ENCODE measurements at regions not wholly inside any gene's neighbourhood (a gene's known extent, or its start where the extent isn't known, plus 50 kb on each side); places are given as distances from the start of the nearest gene placed in this dataset.

- DNase-seq: no peak
- no peak overlapping the region for H3K4me3 Mint-ChIP-seq
- Histone ChIP-seq H3K9ac (ENCODE audit: insufficient read depth, low read length, poor library complexity, severe bottlenecking) (no peak overlapping the region), H3K4me1 (ENCODE audit: control insufficient read depth in 1 of 2, insufficient read depth in 2 of 2, low read length in 2 of 2) (no peaks in the 10 kb centered on the region), H3K27ac (ENCODE audit: low read depth in 1 of 2, low read length in 2 of 2) (no peak overlapping the region), H3K36me3 (replicated peaks in 1 of 2; ENCODE audit: control insufficient read depth in 1 of 2, insufficient read depth in 2 of 2, low read length in 2 of 2) (no peaks in the 10 kb centered on the region), H3K4me3 (replicated peaks in 1 of 3; ENCODE audit: low read depth in 2 of 3, low read length in 3 of 3) (no peak overlapping the region), H2AFZ (ENCODE audit: insufficient read depth, low read depth, low read length, poor library complexity, severe bottlenecking) (no peak overlapping the region), H3K4me2 (replicated peaks; ENCODE audit: extremely low read depth, low read length, poor library complexity, severe bottlenecking) (no peak overlapping the region), H3K9me3 (replicated peaks in 1 of 2; ENCODE audit: control insufficient read depth in 1 of 2, insufficient read depth in 1 of 2, low read length in 2 of 2) (no peaks in the 10 kb centered on the region), H3K79me2 (ENCODE audit: insufficient read depth, low read length) (no peaks in the 10 kb centered on the region), H3K27me3 (ENCODE audit: control insufficient read depth in 2 of 2, insufficient read depth in 2 of 2, low read length in 2 of 2) (no peaks in the 10 kb centered on the region), H4K20me1 (ENCODE audit: insufficient read depth, low read length) (no peaks in the 10 kb centered on the region)
- no peak overlapping the region for H3K27ac Mint-ChIP-seq
- no CpG with 5 or more reads among the region's 1 CpG for WGBS (ENCODE audit: insufficient coverage)
- no peak for TF ChIP-seq CTCF (IDR thresholded peaks at IDR 0.05)
- no peaks in the 10 kb centered on the region for H3K9me3 Mint-ChIP-seq
- peaks cover 3% of the 10 kb centered on the region for H3K4me1 Mint-ChIP-seq
- no peaks in the 10 kb centered on the region for H3K27me3 Mint-ChIP-seq (ENCODE audit: low read depth in 3 of 3)
- intact Hi-C loops (cut with micrococcal nuclease): no loop called here
- no peaks in the 10 kb centered on the region for H3K36me3 Mint-ChIP-seq
Observed at GRCh38 chr6:81694855-81695254, 57.6 kb downstream of the TENT5A start.

GRCh38 chr6:81694207-81694606, 58.3 kb downstream of the TENT5A start:
- H3K27me3 Mint-ChIP-seq (ENCODE audit: low read depth in 3 of 3): no peaks in the 10 kb centered on the region
- intact Hi-C loops (cut with micrococcal nuclease): no loop called here
- Histone ChIP-seq H3K4me3 (replicated peaks in 1 of 3; ENCODE audit: low read depth in 2 of 3, low read length in 3 of 3) (no peak overlapping the region), H2AFZ (ENCODE audit: insufficient read depth, low read depth, low read length, poor library complexity, severe bottlenecking) (no peak overlapping the region), H3K4me1 (ENCODE audit: control insufficient read depth in 1 of 2, insufficient read depth in 2 of 2, low read length in 2 of 2) (no peaks in the 10 kb centered on the region), H3K9ac (ENCODE audit: insufficient read depth, low read length, poor library complexity, severe bottlenecking) (no peak overlapping the region), H3K9me3 (replicated peaks in 1 of 2; ENCODE audit: control insufficient read depth in 1 of 2, insufficient read depth in 1 of 2, low read length in 2 of 2) (no peaks in the 10 kb centered on the region), H4K20me1 (ENCODE audit: insufficient read depth, low read length) (no peaks in the 10 kb centered on the region), H3K79me2 (ENCODE audit: insufficient read depth, low read length) (no peaks in the 10 kb centered on the region), H3K36me3 (replicated peaks in 1 of 2; ENCODE audit: control insufficient read depth in 1 of 2, insufficient read depth in 2 of 2, low read length in 2 of 2) (no peaks in the 10 kb centered on the region), H3K4me2 (replicated peaks; ENCODE audit: extremely low read depth, low read length, poor library complexity, severe bottlenecking) (no peak overlapping the region), H3K27me3 (ENCODE audit: control insufficient read depth in 2 of 2, insufficient read depth in 2 of 2, low read length in 2 of 2) (no peaks in the 10 kb centered on the region), H3K27ac (ENCODE audit: low read depth in 1 of 2, low read length in 2 of 2) (no peak overlapping the region)
- no peak overlapping the region for H3K4me3 Mint-ChIP-seq
- no peaks in the 10 kb centered on the region for H3K36me3 Mint-ChIP-seq
- H3K27ac Mint-ChIP-seq: no peak overlapping the region
- DNase-seq: no peak
- TF ChIP-seq CTCF (IDR thresholded peaks at IDR 0.05): no peak
- no CpG with 5 or more reads among the region's 2 CpGs for WGBS (ENCODE audit: insufficient coverage)
- H3K9me3 Mint-ChIP-seq: no peaks in the 10 kb centered on the region
- peaks cover 3% of the 10 kb centered on the region for H3K4me1 Mint-ChIP-seq

Measured in CD14-positive monocyte (primary cell).